ENCODE measurements at regions not wholly inside any gene's neighbourhood (a gene's known extent, or its start where the extent isn't known, plus 50 kb on each side); places are given as distances from the start of the nearest gene placed in this dataset.

DNA sequence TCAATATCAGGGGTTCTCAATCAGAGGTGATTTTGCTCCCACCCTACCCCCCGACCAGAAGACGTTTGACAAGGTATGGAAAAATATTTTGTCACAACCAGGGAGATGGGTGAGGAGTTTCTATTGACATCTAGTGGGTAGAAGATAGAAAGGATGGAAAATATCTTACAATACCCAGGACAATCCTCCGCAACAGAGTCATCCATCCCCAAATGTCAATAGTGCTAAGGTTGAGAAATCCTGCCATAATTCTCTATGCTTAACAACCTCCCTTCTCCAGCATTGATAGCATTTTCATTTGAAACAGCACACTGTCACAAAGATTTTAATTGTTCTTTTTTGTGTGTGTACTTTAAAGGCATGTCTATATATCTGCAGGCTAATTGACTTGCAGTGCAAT lies 890.5 kb downstream of the PDHA2 start:
- TF ChIP-seq POLR2A (IDR thresholded peaks at IDR 0.05) (no peak), CTCF (IDR thresholded peaks at IDR 0.05 in 4 of 5, conservative IDR thresholded peaks at IDR 0.05 in 1 of 5) (no peak)
